ENCODE measurements at regions not wholly inside any gene's neighbourhood (a gene's known extent, or its start where the extent isn't known, plus 50 kb on each side); places are given as distances from the start of the nearest gene placed in this dataset.

GRCh38 chr14:84496677-84497076 lies 1033.3 kb upstream of the FLRT2 start:
- TF ChIP-seq SUZ12 (IDR thresholded peaks at IDR 0.05) (no peak), FOXA1 (IDR thresholded peaks at IDR 0.05) (no peak), BHLHE40 (IDR thresholded peaks at IDR 0.05; ENCODE audit: borderline replicate concordance) (no peak), L3MBTL2 (conservative IDR thresholded peaks at IDR 0.05) (no peak), ELF4 (IDR thresholded peaks at IDR 0.05) (no peak), FOXM1 (IDR thresholded peaks at IDR 0.05; ENCODE audit: borderline replicate concordance) (no peak), SP1 (IDR thresholded peaks at IDR 0.05) (no peak), FOXK2 (IDR thresholded peaks at IDR 0.05) (no peak), PKNOX1 (IDR thresholded peaks at IDR 0.05) (no peak), NFRKB (IDR thresholded peaks at IDR 0.05) (no peak)
